OCI-LY7 (cell line): ENCODE measurements at regions not wholly inside any gene's neighbourhood (a gene's known extent, or its start where the extent isn't known, plus 50 kb on each side); places are given as distances from the start of the nearest gene placed in this dataset.

Experiments used
- CTCF ChIP-seq: fragments of 200-600 bp; sonication (generic); conservative IDR thresholded peaks from 2 replicates; pipeline ENCODE4 v1.5.1; 2014; ENCODE audit warnings: mild to moderate bottlenecking, antibody characterized with exemption, low read length, moderate library complexity, mixed read lengths
- EZH2phosphoT487 ChIP-seq: fragments of 200-600 bp; sonication (generic); IDR thresholded peaks from 2 replicates; pipeline ENCODE4 v1.6.1; 2018; ENCODE audit warnings: low read depth, borderline replicate concordance, mild to moderate bottlenecking, mixed run types, antibody characterized with exemption, low read length, moderate library complexity, mixed read lengths

GRCh38 chr4:174434455-174434854 is 87.8 kb downstream of the HPGD start:
- TF ChIP-seq CTCF (no peak), EZH2phosphoT487 (no peak)
